GM12874 (cell line): ENCODE measurements at regions not wholly inside any gene's neighbourhood (a gene's known extent, or its start where the extent isn't known, plus 50 kb on each side); places are given as distances from the start of the nearest gene placed in this dataset.

ENCODE experiments used
- CTCF ChIP-seq: IDR thresholded peaks from 2 replicates; pipeline ENCODE4 v1.5.1; 2011; ENCODE audit warnings: low read depth, mild to moderate bottlenecking, control low read depth, low read length, moderate library complexity; ENCODE audit not compliant: insufficient read depth

- no peak for TF ChIP-seq CTCF
Observed at GRCh38 chr20:19074356-19074755, 138.1 kb upstream of the SLC24A3 start.

GRCh38 chr20:19074828-19075516, 137.5 kb upstream of the SLC24A3 start:
- TF ChIP-seq CTCF: no peak

GRCh38 chr20:19077370-19078220, 134.8 kb upstream of the SLC24A3 start:
- TF ChIP-seq CTCF: no peak

GRCh38 chr20:19078448-19079373, 133.7 kb upstream of the SLC24A3 start:
- TF ChIP-seq CTCF: no peak

GRCh38 chr20:19079536-19080299, 132.7 kb upstream of the SLC24A3 start:
- TF ChIP-seq CTCF: no peak

GRCh38 chr20:19081937-19082336, 130.5 kb upstream of the SLC24A3 start:
- TF ChIP-seq CTCF: no peak
